ENCODE measurements at regions not wholly inside any gene's neighbourhood (a gene's known extent, or its start where the extent isn't known, plus 50 kb on each side); places are given as distances from the start of the nearest gene placed in this dataset.

DNA sequence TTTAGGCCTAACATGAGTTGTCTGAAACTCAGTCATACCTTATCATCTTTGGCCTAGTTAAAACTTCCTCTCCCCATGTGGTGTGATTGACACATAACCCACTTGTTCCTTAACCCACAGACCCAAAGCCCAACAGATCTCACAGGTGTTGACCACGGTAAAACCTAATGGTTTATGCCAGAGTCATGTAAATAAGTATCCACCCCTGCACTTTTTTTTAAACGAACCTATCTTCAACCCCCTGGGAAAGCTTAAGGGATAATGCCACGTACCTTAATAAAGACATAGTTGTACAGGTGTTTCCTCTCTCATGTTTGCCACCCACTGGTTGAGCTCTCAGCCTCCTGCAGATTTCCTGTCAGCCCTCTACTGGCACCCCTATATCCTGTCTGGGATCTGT, 709.3 kb upstream of the CCDC179 start:
- no peaks in the 10 kb centered on the region for H3K9me3 ChIP-seq (ENCODE audit: control insufficient read depth, low read length)
- no peak overlapping the region for H3K27ac ChIP-seq (ENCODE audit: low read length)
- no peaks in the 10 kb centered on the region for H3K4me1 ChIP-seq (ENCODE audit: control insufficient read depth, insufficient read depth, low read length)
- H3K4me3 ChIP-seq (ENCODE audit: low read length), result no peak overlapping the region
- 70% methylated on average over 3 of the region's 3 CpGs for WGBS
- intact Hi-C loops (cut with DNase I), result no loop called here
- no peaks in the 10 kb centered on the region for H3K27me3 ChIP-seq (ENCODE audit: control insufficient read depth, insufficient read depth)
- ATAC-seq (no peak), DNase-seq (no peak)

DNA sequence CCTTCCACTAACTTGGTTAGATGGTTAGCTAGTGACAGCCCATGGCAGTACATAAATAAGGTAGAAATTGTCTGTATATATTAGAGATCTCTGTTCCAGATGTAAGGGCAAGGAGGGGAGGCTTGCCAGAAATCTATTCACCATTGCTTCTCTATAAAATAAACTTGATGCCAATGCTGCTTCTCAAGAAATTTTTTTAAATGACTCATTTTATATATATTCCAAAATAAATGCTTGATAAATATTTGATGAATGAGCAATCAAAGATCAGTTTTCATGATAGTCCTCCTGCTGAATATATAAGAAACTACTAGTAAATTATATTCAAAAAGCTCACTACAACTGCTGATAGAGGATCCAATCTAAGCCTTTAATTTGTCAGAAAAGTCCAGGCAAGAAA, 710.6 kb upstream of the CCDC179 start:
- Histone ChIP-seq H3K4me1 (ENCODE audit: control insufficient read depth, insufficient read depth, low read length) (no peaks in the 10 kb centered on the region), H3K27me3 (ENCODE audit: control insufficient read depth, insufficient read depth) (no peaks in the 10 kb centered on the region), H3K27ac (ENCODE audit: low read length) (no peak overlapping the region), H3K4me3 (ENCODE audit: low read length) (no peak overlapping the region), H3K9me3 (ENCODE audit: control insufficient read depth, low read length) (no peaks in the 10 kb centered on the region)
- ATAC-seq (no peak), DNase-seq (no peak)
- intact Hi-C loops (cut with DNase I), result no loop called here

DNA sequence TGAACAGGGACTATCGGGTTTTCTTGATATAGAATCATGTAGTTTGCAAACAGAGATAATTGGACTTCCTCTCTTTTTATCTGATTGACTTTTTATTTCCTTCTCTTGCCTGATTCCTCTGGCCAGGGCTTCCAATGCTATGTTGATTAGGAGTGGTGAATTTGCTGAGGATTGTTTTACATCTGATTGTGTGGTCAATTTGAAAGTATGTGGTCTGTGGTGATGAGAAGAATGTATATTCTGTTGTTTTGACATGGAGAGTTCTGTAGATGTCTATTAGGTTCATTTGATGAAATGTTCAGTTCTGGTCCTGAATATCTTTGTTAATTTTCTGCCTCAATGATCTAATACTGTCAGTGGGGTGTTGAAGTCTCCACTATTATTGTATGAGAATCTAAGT, 713.2 kb upstream of the CCDC179 start:
- WGBS, result 54% methylated on average over 1 of the region's 1 CpG
- intact Hi-C loops (cut with DNase I), result no loop called here
- ATAC-seq, result no peak
- Histone ChIP-seq H3K27ac (ENCODE audit: low read length) (no peak overlapping the region), H3K4me3 (ENCODE audit: low read length) (no peak overlapping the region), H3K4me1 (ENCODE audit: control insufficient read depth, insufficient read depth, low read length) (no peaks in the 10 kb centered on the region), H3K27me3 (ENCODE audit: control insufficient read depth, insufficient read depth) (no peaks in the 10 kb centered on the region), H3K9me3 (ENCODE audit: control insufficient read depth, low read length) (no peaks in the 10 kb centered on the region)
- DNase-seq, result no peak

DNA sequence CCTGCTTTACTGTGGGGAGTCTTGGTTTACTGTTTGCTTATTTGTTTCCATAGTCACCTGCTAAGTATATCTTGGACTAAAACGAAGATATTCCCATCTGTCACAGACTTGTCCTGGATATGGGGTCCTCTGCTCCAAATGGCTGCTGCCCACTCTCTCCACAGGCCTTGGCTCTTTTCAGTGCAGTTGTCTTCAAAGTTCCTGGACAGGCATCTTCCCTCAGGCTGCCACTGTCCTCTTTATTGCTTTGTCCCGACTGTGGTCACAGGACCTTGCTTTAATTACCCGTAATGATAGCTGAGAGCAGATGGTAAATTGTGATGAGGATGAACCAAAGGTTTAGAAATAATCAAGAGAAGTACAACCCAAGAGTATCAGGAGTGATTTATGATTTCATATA, 713.9 kb upstream of the CCDC179 start:
- Histone ChIP-seq H3K27me3 (ENCODE audit: control insufficient read depth, insufficient read depth) (no peaks in the 10 kb centered on the region), H3K4me1 (ENCODE audit: control insufficient read depth, insufficient read depth, low read length) (no peaks in the 10 kb centered on the region), H3K9me3 (ENCODE audit: control insufficient read depth, low read length) (no peaks in the 10 kb centered on the region), H3K4me3 (ENCODE audit: low read length) (no peak overlapping the region), H3K27ac (ENCODE audit: low read length) (no peak overlapping the region)
- no peak for ATAC-seq
- WGBS, result 74% methylated on average over 3 of the region's 3 CpGs
- intact Hi-C loops (cut with DNase I), result no loop called here
- no peak for DNase-seq

DNA sequence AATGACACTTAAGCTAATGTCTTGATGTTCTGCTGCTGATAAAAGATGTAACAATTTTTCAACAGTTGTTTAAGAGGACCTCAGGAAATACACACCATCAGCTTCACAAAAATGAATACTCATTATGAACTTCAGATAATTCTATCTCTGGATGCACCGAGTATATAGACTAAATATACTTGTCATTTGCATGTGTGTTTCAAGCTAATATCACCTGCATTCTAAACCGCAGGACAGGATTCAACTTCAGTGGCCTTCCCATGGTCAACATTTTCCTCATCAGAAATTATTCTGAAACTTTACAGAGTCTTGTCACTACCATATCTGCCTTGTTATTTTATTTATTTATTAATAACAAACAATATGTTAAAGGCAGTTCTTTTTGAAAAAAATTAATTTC, 717.0 kb upstream of the CCDC179 start:
- Histone ChIP-seq H3K27me3 (ENCODE audit: control insufficient read depth, insufficient read depth) (no peaks in the 10 kb centered on the region), H3K4me3 (ENCODE audit: low read length) (no peak overlapping the region), H3K4me1 (ENCODE audit: control insufficient read depth, insufficient read depth, low read length) (no peaks in the 10 kb centered on the region), H3K27ac (ENCODE audit: low read length) (no peak overlapping the region), H3K9me3 (ENCODE audit: control insufficient read depth, low read length) (no peaks in the 10 kb centered on the region)
- DNase-seq (no peak), ATAC-seq (no peak)
- intact Hi-C loops (cut with DNase I), result no loop called here
- 72% methylated on average over 2 of the region's 2 CpGs for WGBS

DNA sequence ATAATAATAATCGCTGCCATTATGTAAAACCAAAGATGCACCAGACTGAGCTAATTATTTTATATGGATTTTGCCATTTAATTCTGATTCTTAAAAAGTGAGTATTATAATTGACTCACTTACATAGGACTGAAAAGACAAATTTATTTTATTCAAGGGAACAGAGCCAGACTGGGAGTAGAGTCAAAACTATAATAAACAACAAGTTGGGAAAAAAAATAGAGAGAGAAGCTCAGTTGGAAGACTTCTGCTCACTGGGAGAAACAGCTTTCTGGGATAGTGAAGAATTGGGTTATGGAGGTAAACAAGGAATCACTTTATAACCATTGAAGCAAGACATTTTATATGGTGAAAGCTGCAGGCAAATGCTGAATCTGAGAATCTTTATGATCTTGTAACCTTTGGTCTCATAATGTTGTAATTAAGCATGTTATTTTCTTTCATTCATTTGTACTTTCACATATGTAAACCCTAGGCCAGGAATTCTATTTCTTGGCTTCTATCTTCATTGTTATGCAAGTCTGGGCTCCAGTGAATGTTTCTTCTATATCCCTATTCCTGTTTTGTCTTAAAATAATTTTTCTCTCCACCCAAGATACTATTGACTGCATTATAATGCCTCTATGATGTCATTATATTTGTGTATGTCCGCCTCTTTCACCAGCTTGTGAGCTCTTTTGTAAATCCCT, 725.3 kb upstream of the CCDC179 start:
- no peak overlapping the region for H3K4me3 ChIP-seq (ENCODE audit: low read length)
- H3K27me3 ChIP-seq (ENCODE audit: control insufficient read depth, insufficient read depth), result no peaks in the 10 kb centered on the region
- no peak for ATAC-seq
- intact Hi-C loops (cut with DNase I), result no loop called here
- no peaks in the 10 kb centered on the region for H3K9me3 ChIP-seq (ENCODE audit: control insufficient read depth, low read length)
- no peak overlapping the region for H3K27ac ChIP-seq (ENCODE audit: low read length)
- 63% methylated on average over 2 of the region's 2 CpGs for WGBS
- DNase-seq, result no peak
- H3K4me1 ChIP-seq (ENCODE audit: control insufficient read depth, insufficient read depth, low read length), result no peaks in the 10 kb centered on the region

DNA sequence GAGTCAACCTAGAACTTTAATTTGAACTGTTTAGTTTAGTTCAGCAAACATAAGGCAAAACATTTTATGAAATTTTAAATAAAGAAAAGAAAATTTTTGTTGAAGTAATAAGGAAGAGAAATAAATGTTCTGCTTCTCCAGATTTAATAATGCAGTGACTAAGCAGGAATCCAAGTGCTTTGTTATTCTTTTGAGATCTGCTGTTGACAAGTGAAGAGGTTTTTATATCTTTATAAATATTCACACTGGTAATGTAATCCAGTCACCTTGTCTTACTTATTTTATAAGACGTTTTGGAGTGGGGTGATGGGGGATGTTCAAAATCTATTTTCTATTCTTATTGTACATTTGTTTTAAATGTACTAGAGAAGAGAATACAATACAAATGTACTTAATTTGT, 725.9 kb upstream of the CCDC179 start:
- H3K4me1 ChIP-seq (ENCODE audit: control insufficient read depth, insufficient read depth, low read length), result no peaks in the 10 kb centered on the region
- intact Hi-C loops (cut with DNase I), result no loop called here
- no peaks in the 10 kb centered on the region for H3K27me3 ChIP-seq (ENCODE audit: control insufficient read depth, insufficient read depth)
- DNase-seq, result no peak
- no peak overlapping the region for H3K4me3 ChIP-seq (ENCODE audit: low read length)
- no peak overlapping the region for H3K27ac ChIP-seq (ENCODE audit: low read length)
- no peak for ATAC-seq
- WGBS, result 30% methylated on average over 1 of the region's 1 CpG
- no peaks in the 10 kb centered on the region for H3K9me3 ChIP-seq (ENCODE audit: control insufficient read depth, low read length)

DNA sequence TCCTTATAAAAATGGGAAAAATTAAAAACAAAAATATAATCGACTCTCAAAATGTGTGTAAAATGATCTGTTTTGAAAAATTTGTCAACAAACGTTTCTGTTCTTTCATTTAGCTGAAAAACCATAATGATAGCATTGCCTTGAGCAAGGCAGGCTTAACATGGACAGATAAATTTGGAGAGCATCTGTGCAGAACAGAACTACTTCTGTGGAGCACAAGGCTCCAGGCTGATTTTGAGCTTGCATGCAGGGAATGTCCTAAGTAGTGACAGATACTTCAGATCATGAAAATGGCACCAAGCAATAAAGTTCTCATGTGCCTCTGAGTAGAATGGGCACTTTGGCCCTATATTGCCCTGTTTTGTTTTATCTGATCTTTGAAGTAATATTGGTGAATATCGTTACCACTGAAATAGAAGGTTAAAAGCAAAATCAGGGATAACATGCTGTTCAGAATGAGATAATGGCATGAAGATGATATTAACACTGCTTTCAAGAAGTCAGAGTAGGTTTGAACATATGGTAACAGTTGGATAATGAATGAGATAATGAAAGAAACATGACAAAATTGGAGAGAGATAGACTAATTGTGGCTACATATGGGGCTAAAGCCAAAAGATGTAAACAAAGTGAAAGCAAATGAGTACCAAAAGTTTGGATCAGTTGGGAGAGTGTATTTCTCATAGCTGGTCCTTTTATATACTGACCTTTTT, 730.5 kb upstream of the CCDC179 start:
- no peak for ATAC-seq
- Histone ChIP-seq H3K27ac (ENCODE audit: low read length) (no peak overlapping the region), H3K4me1 (ENCODE audit: control insufficient read depth, insufficient read depth, low read length) (no peaks in the 10 kb centered on the region), H3K9me3 (ENCODE audit: control insufficient read depth, low read length) (no peaks in the 10 kb centered on the region), H3K4me3 (ENCODE audit: low read length) (no peak overlapping the region), H3K27me3 (ENCODE audit: control insufficient read depth, insufficient read depth) (no peaks in the 10 kb centered on the region)
- WGBS, result 68% methylated on average over 3 of the region's 3 CpGs
- intact Hi-C loops (cut with DNase I), result no loop called here
- DNase-seq, result no peak

DNA sequence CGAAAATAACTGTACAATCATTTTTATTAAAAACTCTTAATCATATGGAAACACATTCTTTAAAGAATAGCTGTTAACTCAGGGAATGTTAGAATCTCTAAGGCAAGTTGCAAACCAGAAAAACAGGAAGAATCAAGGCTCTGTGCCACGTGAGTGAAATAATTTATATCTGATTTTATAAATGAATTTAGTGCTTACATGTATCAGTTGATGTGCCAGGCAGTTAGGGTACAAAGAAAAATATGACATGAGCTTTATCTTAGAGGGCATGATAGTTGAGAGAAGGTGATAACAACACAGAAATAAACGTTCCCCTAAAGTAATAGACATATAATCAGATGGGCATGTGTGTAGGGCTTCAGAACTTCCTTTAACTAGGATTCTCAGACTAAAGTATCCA, 734.5 kb upstream of the CCDC179 start:
- no peak overlapping the region for H3K27ac ChIP-seq (ENCODE audit: low read length)
- WGBS, result 42% methylated on average over 3 of the region's 3 CpGs
- no peaks in the 10 kb centered on the region for H3K9me3 ChIP-seq (ENCODE audit: control insufficient read depth, low read length)
- ATAC-seq, result no peak
- DNase-seq, result no peak
- intact Hi-C loops (cut with DNase I), result no loop called here
- no peaks in the 10 kb centered on the region for H3K4me1 ChIP-seq (ENCODE audit: control insufficient read depth, insufficient read depth, low read length)
- H3K27me3 ChIP-seq (ENCODE audit: control insufficient read depth, insufficient read depth), result no peaks in the 10 kb centered on the region
- H3K4me3 ChIP-seq (ENCODE audit: low read length), result no peak overlapping the region

DNA sequence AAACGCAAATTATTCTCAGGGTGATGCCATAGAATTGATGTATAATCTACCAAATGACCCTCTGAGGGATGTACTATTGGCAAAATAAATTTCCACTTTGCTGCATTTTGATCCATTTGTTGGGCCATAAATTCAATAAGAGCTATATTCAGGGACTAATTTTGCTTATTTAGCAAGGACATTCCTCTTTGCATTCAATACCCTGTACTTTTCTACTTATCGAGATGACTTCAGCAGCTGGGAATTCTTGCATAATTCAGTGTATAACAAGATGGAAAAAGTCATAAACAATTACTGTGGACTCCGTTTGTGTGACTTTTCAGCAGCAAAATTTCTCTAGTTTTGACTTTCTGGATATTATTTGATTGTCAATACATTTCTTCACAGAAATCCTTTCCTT, 744.7 kb upstream of the CCDC179 start:
- DNase-seq (no peak), ATAC-seq (no peak)
- intact Hi-C loops (cut with DNase I), result no loop called here
- Histone ChIP-seq H3K27me3 (ENCODE audit: control insufficient read depth, insufficient read depth) (no peaks in the 10 kb centered on the region), H3K4me1 (ENCODE audit: control insufficient read depth, insufficient read depth, low read length) (no peaks in the 10 kb centered on the region), H3K4me3 (ENCODE audit: low read length) (no peak overlapping the region), H3K9me3 (ENCODE audit: control insufficient read depth, low read length) (no peaks in the 10 kb centered on the region), H3K27ac (ENCODE audit: low read length) (no peak overlapping the region)
- 72% methylated on average over 3 of the region's 3 CpGs for WGBS

DNA sequence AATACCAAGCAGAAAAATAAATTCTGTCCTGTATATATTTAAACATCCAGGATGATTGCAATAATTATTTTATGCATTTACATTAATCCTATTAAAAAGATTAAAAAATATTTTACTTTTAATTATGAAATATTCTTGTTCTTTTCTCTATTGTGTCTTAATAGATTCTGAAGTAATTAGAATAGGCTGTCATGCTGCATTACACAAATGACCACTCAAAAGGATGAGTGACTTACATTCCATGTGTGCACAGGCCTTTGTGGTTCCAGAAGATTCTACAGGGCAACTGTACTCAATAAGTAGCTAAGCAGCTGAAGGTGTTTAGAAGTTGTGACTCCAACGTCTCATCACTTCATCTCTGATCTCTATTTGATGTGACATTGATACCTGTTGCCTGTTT, 745.9 kb upstream of the CCDC179 start:
- Histone ChIP-seq H3K4me3 (ENCODE audit: low read length) (no peak overlapping the region), H3K4me1 (ENCODE audit: control insufficient read depth, insufficient read depth, low read length) (no peaks in the 10 kb centered on the region), H3K9me3 (ENCODE audit: control insufficient read depth, low read length) (no peaks in the 10 kb centered on the region), H3K27ac (ENCODE audit: low read length) (no peak overlapping the region), H3K27me3 (ENCODE audit: control insufficient read depth, insufficient read depth) (no peaks in the 10 kb centered on the region)
- 71% methylated on average over 1 of the region's 1 CpG for WGBS
- DNase-seq (no peak), ATAC-seq (no peak)
- intact Hi-C loops (cut with DNase I), result no loop called here

DNA sequence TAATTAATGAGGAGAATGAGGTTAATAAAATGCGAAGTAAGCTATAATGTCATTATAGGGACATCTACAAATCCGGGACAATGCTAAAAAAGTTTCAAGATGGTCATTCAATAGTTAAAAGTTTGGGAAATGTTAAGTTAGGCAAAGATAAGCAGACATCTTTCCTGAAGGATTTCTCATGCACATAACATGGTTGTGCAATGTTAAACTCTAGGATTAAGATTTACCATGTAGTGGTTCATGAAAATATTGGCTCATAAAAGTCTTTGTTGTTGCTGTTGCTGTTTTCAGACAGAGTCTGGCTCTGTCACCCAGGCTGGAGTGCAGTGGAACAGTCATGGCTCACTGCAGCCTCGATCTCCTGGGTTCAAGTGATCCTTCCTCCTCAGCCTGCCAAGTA, 751.5 kb upstream of the CCDC179 start:
- Histone ChIP-seq H3K4me1 (ENCODE audit: control insufficient read depth, insufficient read depth, low read length) (no peaks in the 10 kb centered on the region), H3K9me3 (ENCODE audit: control insufficient read depth, low read length) (no peaks in the 10 kb centered on the region), H3K4me3 (ENCODE audit: low read length) (no peak overlapping the region), H3K27ac (ENCODE audit: low read length) (no peak overlapping the region), H3K27me3 (ENCODE audit: control insufficient read depth, insufficient read depth) (no peaks in the 10 kb centered on the region)
- ATAC-seq (no peak), DNase-seq (no peak)
- intact Hi-C loops (cut with DNase I), result no loop called here
- 79% methylated on average over 3 of the region's 3 CpGs for WGBS

Measured in right cardiac atrium (tissue), 5 donors.